ENCODE measurements at regions not wholly inside any gene's neighbourhood (a gene's known extent, or its start where the extent isn't known, plus 50 kb on each side); places are given as distances from the start of the nearest gene placed in this dataset.

DNA sequence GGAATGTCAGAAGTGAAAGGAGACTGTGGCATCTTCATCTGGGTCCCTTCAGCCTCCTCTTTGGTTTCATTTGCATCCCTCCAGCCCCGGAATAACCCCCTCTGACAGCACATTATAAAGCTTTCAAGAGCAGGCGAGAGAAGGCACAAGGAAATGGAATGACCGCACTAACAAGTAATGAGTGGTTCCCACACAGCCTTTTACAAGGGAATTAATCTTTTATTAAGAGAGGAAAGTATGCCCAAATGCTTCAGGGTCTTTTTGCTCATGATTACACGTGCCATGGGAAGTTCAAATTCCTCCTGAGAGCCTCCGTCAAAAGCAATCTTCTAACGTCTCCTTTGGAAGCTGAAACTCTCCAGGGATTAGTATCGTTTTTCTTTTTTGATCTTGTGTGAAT lies 347.0 kb downstream of the BTBD3 start:
- Histone ChIP-seq H3K27me3 (ENCODE audit: control insufficient read depth in 2 of 2, insufficient read depth in 2 of 2, low read length in 2 of 2) (no peaks in the 10 kb centered on the region), H3K4me2 (replicated peaks; ENCODE audit: extremely low read depth, low read length, poor library complexity, severe bottlenecking) (no peak overlapping the region), H3K4me1 (ENCODE audit: control insufficient read depth in 1 of 2, insufficient read depth in 2 of 2, low read length in 2 of 2) (no peaks in the 10 kb centered on the region), H2AFZ (ENCODE audit: insufficient read depth, low read depth, low read length, poor library complexity, severe bottlenecking) (no peak overlapping the region), H4K20me1 (ENCODE audit: insufficient read depth, low read length) (no peaks in the 10 kb centered on the region), H3K79me2 (ENCODE audit: insufficient read depth, low read length) (no peaks in the 10 kb centered on the region), H3K4me3 (replicated peaks in 1 of 3; ENCODE audit: low read depth in 2 of 3, low read length in 3 of 3) (no peak overlapping the region), H3K9me3 (replicated peaks in 1 of 2; ENCODE audit: control insufficient read depth in 1 of 2, insufficient read depth in 1 of 2, low read length in 2 of 2) (no peaks in the 10 kb centered on the region), H3K27ac (ENCODE audit: low read depth in 1 of 2, low read length in 2 of 2) (no peak overlapping the region), H3K9ac (ENCODE audit: insufficient read depth, low read length, poor library complexity, severe bottlenecking) (no peak overlapping the region), H3K36me3 (replicated peaks in 1 of 2; ENCODE audit: control insufficient read depth in 1 of 2, insufficient read depth in 2 of 2, low read length in 2 of 2) (no peaks in the 10 kb centered on the region)
- Mint-ChIP-seq H3K9me3 (peaks cover 0 to 6% (median 2%) of the 10 kb centered on the region in 7 donors), H3K4me3 (no peak overlapping the region), H3K27me3 (ENCODE audit: low read depth in 3 of 3) (peaks cover 0 to 4% (median 3%) of the 10 kb centered on the region in 3 donors), H3K27ac (no peak overlapping the region), H3K36me3 (no peaks in the 10 kb centered on the region), H3K4me1 (no peaks in the 10 kb centered on the region)
- intact Hi-C loops (cut with micrococcal nuclease): no loop called here
- WGBS (ENCODE audit: insufficient coverage): 100% methylated on average over 1 of the region's 7 CpGs
- DNase-seq: no peak
- TF ChIP-seq, protein P1, sequence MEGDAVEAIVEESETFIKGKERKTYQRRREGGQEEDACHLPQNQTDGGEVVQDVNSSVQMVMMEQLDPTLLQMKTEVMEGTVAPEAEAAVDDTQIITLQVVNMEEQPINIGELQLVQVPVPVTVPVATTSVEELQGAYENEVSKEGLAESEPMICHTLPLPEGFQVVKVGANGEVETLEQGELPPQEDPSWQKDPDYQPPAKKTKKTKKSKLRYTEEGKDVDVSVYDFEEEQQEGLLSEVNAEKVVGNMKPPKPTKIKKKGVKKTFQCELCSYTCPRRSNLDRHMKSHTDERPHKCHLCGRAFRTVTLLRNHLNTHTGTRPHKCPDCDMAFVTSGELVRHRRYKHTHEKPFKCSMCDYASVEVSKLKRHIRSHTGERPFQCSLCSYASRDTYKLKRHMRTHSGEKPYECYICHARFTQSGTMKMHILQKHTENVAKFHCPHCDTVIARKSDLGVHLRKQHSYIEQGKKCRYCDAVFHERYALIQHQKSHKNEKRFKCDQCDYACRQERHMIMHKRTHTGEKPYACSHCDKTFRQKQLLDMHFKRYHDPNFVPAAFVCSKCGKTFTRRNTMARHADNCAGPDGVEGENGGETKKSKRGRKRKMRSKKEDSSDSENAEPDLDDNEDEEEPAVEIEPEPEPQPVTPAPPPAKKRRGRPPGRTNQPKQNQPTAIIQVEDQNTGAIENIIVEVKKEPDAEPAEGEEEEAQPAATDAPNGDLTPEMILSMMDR (IDR thresholded peaks at IDR 0.05): no peak

DNA sequence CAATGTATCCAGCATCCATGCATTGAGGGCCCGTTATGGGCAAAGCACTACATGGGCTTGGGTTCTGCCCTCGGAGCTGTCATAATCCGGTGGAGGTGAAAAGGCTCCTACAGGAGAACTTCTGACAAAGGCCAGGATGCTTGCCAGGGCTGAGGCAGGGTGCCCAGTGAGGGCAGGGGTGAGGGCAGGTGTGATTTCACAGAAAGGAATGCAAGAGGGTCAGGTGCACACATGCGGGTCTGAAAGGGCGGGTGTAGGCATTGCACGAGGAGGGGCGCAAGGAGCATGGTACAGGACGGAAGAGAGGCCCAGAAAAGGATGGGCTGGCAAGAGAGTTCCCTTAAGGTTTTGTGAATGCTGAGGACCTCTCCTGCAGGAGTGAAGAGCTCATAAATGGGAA lies 348.0 kb downstream of the BTBD3 start:
- Mint-ChIP-seq H3K9me3 (peaks cover 0 to 5% (median 2%) of the 10 kb centered on the region in 7 donors), H3K4me1 (no peaks in the 10 kb centered on the region), H3K36me3 (no peaks in the 10 kb centered on the region), H3K4me3 (no peak overlapping the region), H3K27me3 (ENCODE audit: low read depth in 3 of 3) (peaks cover 0 to 4% (median 3%) of the 10 kb centered on the region in 3 donors), H3K27ac (peak overlapping the region in 1 of 7 donors; percentile 52)
- no peak overlapping the region for H3K27ac ChIP-seq (ENCODE audit: low read depth in 1 of 2, low read length in 2 of 2)
- H3K79me2 ChIP-seq (ENCODE audit: insufficient read depth, low read length): no peaks in the 10 kb centered on the region
- intact Hi-C loops (cut with micrococcal nuclease): no loop called here
- TF ChIP-seq, protein P1 (IDR thresholded peaks at IDR 0.05): no peak
- H2AFZ ChIP-seq (ENCODE audit: insufficient read depth, low read depth, low read length, poor library complexity, severe bottlenecking): no peak overlapping the region
- no peaks in the 10 kb centered on the region for H3K4me1 ChIP-seq (ENCODE audit: control insufficient read depth in 1 of 2, insufficient read depth in 2 of 2, low read length in 2 of 2)
- no peaks in the 10 kb centered on the region for H3K9me3 ChIP-seq (replicated peaks in 1 of 2; ENCODE audit: control insufficient read depth in 1 of 2, insufficient read depth in 1 of 2, low read length in 2 of 2)
- no peaks in the 10 kb centered on the region for H4K20me1 ChIP-seq (ENCODE audit: insufficient read depth, low read length)
- no peaks in the 10 kb centered on the region for H3K27me3 ChIP-seq (ENCODE audit: control insufficient read depth in 2 of 2, insufficient read depth in 2 of 2, low read length in 2 of 2)
- DNase-seq: no peak
- no peak overlapping the region for H3K9ac ChIP-seq (ENCODE audit: insufficient read depth, low read length, poor library complexity, severe bottlenecking)
- no peaks in the 10 kb centered on the region for H3K36me3 ChIP-seq (replicated peaks in 1 of 2; ENCODE audit: control insufficient read depth in 1 of 2, insufficient read depth in 2 of 2, low read length in 2 of 2)
- H3K4me2 ChIP-seq (replicated peaks; ENCODE audit: extremely low read depth, low read length, poor library complexity, severe bottlenecking): no peak overlapping the region
- WGBS (ENCODE audit: insufficient coverage): 94% methylated on average over 8 of the region's 8 CpGs
- no peak overlapping the region for H3K4me3 ChIP-seq (replicated peaks in 1 of 3; ENCODE audit: low read depth in 2 of 3, low read length in 3 of 3)

Measured in CD14-positive monocyte (primary cell).